Aorta (tissue), 5 donors: ENCODE measurements at regions not wholly inside any gene's neighbourhood (a gene's known extent, or its start where the extent isn't known, plus 50 kb on each side); places are given as distances from the start of the nearest gene placed in this dataset.

ENCODE experiments used
- ATAC-seq: fragments of 200-7000 bp; cut with Tn5 transposase; one replicate; pipeline ENCODE4 v1.9.1; 2022; ENCODE audit warnings: moderate library complexity; ENCODE audit not compliant: low FRiP score
- DNase-seq, 2 donors: peaks; one replicate each; pipeline ENCODE4 v3.0.0-alpha.2; 2020
- H3K27ac ChIP-seq, 2 donors: one replicate each; pipeline ENCODE4 v1.5.1; 2013; ENCODE audit warnings: low read length in 2 of 2, mild to moderate bottlenecking in 2 of 2, moderate library complexity in 2 of 2, control low read depth in 1 of 2, inconsistent platforms in 1 of 2, low read depth in 1 of 2
- H3K27me3 ChIP-seq, 2 donors: one replicate each; pipeline ENCODE4 v1.6.1; 2013; ENCODE audit warnings: control low read depth in 1 of 2, low read length in 1 of 2, mild to moderate bottlenecking in 1 of 2, moderate library complexity in 1 of 2; ENCODE audit not compliant: insufficient read depth in 2 of 2, control insufficient read depth in 1 of 2
- H3K36me3 ChIP-seq, 2 donors: one replicate each; pipeline ENCODE4 v1.6.1; 2013; ENCODE audit warnings: control low read depth in 1 of 2, low read length in 1 of 2, mild to moderate bottlenecking in 1 of 2; ENCODE audit not compliant: insufficient read depth in 2 of 2, control insufficient read depth in 1 of 2
- H3K4me1 ChIP-seq, 2 donors: one replicate each; pipeline ENCODE4 v1.6.1; 2013; ENCODE audit warnings: low read length in 2 of 2, control low read depth in 1 of 2, mild to moderate bottlenecking in 1 of 2, moderate library complexity in 1 of 2; ENCODE audit not compliant: insufficient read depth in 2 of 2, control insufficient read depth in 1 of 2
- H3K4me3 ChIP-seq, 2 donors: one replicate each; pipeline ENCODE4 v1.5.1; 2013; ENCODE audit warnings: low read length in 2 of 2, control low read depth in 1 of 2, mild to moderate bottlenecking in 1 of 2
- H3K9me3 ChIP-seq: one replicate; pipeline ENCODE4 v1.6.1; 2013; ENCODE audit warnings: mild to moderate bottlenecking, low read length; ENCODE audit not compliant: control insufficient read depth
- WGBS, 2 donors: extraction: QIAGEN DNeasy Blood & Tissue Kit; methylation state at CpG; one replicate each; pipeline ENCODE4 v1.1.7; 2013; 5-methylcytosine and 5-hydroxymethylcytosine counted together
- intact Hi-C, 2 donors: fragments of 100-400 bp; cut with DNase I; formaldehyde crosslinking; loops; one replicate each; pipeline versions ENCODE4 v1.14.2 to v1.15.0; 2022
- donor health status: healthy with polysubstance abuse.
- donor health status: Bipolar disorder and iron deficiency.
- donor health status: DM: no; HTN: no; CAD: no.
- donor health status: DM: no; HTN: no; CAD: no.
- donor health status: DM: yes; HTN: yes; CAD: no.

GRCh38 chr13:80242728-80243427 is 98.0 kb downstream of the SPRY2 start:
- Histone ChIP-seq H3K4me1 (no peaks in the 10 kb centered on the region), H3K27me3 (no peaks in the 10 kb centered on the region), H3K9me3 (no peaks in the 10 kb centered on the region), H3K4me3 (no peak overlapping the region), H3K36me3 (no peaks in the 10 kb centered on the region), H3K27ac (no peak overlapping the region)
- intact Hi-C loops: no loop called here
- no peak for ATAC-seq
- no peak for DNase-seq

DNA sequence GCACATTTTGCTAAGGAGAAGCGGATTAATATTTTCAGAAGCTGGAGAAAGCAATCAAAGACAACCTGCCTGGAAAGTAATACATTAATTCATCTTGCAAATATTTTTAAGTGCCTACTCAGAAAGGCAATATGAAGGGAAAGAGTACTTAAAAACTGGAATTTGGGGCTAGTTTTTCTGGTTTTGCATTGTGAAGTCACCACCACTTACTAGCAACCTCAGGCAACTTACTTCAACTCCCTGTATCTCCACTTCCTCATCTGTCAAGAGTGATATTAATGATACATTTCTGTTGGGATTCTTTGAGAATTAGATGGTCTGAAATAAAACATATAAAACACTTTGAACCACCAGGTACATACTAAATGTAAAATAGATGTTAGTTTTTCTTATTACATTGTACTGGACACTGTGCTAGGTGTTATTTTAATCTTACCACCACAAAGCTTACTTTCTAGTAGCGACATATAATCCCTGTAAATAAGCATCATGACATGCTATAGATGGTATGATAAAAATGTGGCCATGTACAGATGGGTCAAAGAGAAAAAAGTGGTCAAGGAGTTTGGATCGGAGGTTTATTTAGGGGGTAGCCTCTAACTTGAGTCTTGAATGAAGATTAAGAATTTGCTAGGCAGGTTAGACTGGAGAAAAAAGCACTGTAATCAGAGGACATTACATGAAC is 101.2 kb downstream of the SPRY2 start:
- WGBS, 2 donors: 79 to 80% methylated on average over 3 of the region's 3 CpGs
- Histone ChIP-seq H3K9me3 (no peaks in the 10 kb centered on the region), H3K27ac (no peak overlapping the region), H3K4me1 (no peaks in the 10 kb centered on the region), H3K4me3 (no peak overlapping the region), H3K27me3 (no peaks in the 10 kb centered on the region), H3K36me3 (no peaks in the 10 kb centered on the region)
- ATAC-seq (no peak), DNase-seq (no peak)
- intact Hi-C loops: no loop called here

DNA sequence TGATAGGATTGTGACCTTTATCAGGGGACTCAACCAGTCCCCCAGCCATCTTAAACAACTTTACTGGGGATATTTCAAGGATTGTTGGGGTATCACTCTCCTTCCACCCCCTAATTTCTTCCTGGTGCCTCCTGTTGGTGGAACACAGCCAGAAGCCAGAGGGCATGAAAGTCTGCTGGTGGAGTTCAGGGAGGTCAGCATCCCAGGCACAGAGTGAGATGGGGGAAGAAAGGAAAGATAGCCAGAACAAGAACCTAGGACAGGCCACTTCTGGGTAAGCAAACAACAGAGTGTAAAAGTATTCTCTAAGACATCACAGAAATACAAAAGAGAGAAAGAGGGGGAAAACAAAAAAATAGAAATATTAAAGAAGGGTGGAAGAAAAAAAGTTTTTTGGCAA is 101.8 kb downstream of the SPRY2 start:
- intact Hi-C loops: no loop called here
- DNase-seq (no peak), ATAC-seq (no peak)
- H3K9me3 ChIP-seq: no peaks in the 10 kb centered on the region
- H3K4me1 ChIP-seq: no peaks in the 10 kb centered on the region
- no peak overlapping the region for H3K4me3 ChIP-seq
- no peaks in the 10 kb centered on the region for H3K36me3 ChIP-seq
- no peak overlapping the region for H3K27ac ChIP-seq
- no peaks in the 10 kb centered on the region for H3K27me3 ChIP-seq

GRCh38 chr13:80237646-80238045 is 103.3 kb downstream of the SPRY2 start:
- H3K9me3 ChIP-seq: no peaks in the 10 kb centered on the region
- no peak overlapping the region for H3K27ac ChIP-seq
- no peaks in the 10 kb centered on the region for H3K4me1 ChIP-seq
- intact Hi-C loops: no loop called here
- H3K27me3 ChIP-seq: no peaks in the 10 kb centered on the region
- DNase-seq (no peak), ATAC-seq (no peak)
- no peak overlapping the region for H3K4me3 ChIP-seq
- H3K36me3 ChIP-seq: no peaks in the 10 kb centered on the region

- Histone ChIP-seq H3K4me3 (no peak overlapping the region), H3K27ac (no peak overlapping the region), H3K36me3 (no peaks in the 10 kb centered on the region), H3K9me3 (peaks cover 2% of the 10 kb centered on the region), H3K4me1 (no peaks in the 10 kb centered on the region), H3K27me3 (no peaks in the 10 kb centered on the region)
- 83 to 87% methylated on average over 4 of the region's 4 CpGs for WGBS, 2 donors
- intact Hi-C loops: no loop called here
- DNase-seq (no peak), ATAC-seq (no peak)
Measured at GRCh38 chr13:80235967-80236302, 105.0 kb downstream of the SPRY2 start.

- Histone ChIP-seq H3K36me3 (no peaks in the 10 kb centered on the region), H3K27me3 (no peaks in the 10 kb centered on the region), H3K4me3 (no peak overlapping the region), H3K9me3 (peaks cover 2% of the 10 kb centered on the region), H3K27ac (no peak overlapping the region), H3K4me1 (no peaks in the 10 kb centered on the region)
- DNase-seq: no peak
- intact Hi-C loops: no loop called here
- WGBS, 2 donors: 62 to 63% methylated on average over 10 of the region's 10 CpGs
- no peak for ATAC-seq
Measured at GRCh38 chr13:80235166-80235966, 105.6 kb downstream of the SPRY2 start.

DNA sequence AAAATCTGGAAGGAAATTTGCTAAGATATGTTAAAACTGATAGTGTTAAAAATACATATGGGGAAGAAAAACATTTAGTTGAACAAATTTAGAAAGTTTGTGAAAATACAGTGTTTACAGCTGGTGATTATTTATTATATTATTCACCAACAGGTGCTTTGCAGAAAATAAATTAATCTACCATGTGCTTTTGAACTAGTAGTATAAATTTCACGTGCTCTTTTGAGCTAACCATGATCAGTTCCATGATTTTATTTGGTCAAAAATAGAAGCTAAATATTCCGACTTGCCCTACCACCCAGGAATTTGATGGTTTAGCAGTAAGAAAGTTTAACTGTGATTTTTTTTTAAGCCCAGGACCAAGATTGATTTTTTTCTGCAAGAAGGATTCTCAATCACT is 113.3 kb downstream of the SPRY2 start:
- intact Hi-C loops: no loop called here
- H3K36me3 ChIP-seq: no peaks in the 10 kb centered on the region
- ATAC-seq (no peak), DNase-seq (no peak)
- H3K27ac ChIP-seq: no peak overlapping the region
- no peak overlapping the region for H3K4me3 ChIP-seq
- no peaks in the 10 kb centered on the region for H3K27me3 ChIP-seq
- 49 to 60% methylated on average over 2 of the region's 2 CpGs for WGBS, 2 donors
- no peaks in the 10 kb centered on the region for H3K4me1 ChIP-seq
- peaks cover 2% of the 10 kb centered on the region for H3K9me3 ChIP-seq

DNA sequence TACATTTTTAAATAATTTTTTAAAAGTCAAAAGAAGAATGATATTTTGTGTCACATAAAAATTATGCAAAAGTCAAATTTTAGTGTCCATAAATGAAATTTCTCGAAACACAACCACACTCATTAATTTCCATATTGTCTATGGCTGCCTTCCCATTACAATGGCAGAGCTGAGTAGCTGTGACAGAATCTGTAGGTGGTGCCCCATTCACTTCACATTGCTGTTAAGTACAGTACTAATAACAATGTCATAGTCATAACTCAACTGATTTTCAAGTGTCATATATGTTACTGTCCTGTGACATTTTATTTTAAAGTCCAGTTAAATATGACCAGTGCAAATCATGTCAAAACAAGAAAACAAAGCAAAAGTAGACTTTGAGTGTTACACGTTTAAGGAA is 114.3 kb downstream of the SPRY2 start:
- Histone ChIP-seq H3K27ac (no peak overlapping the region), H3K36me3 (no peaks in the 10 kb centered on the region), H3K9me3 (no peaks in the 10 kb centered on the region), H3K27me3 (no peaks in the 10 kb centered on the region), H3K4me3 (no peak overlapping the region), H3K4me1 (no peaks in the 10 kb centered on the region)
- ATAC-seq: no peak
- intact Hi-C loops: no loop called here
- DNase-seq: no peak
- WGBS, 2 donors: 77 to 78% methylated on average over 2 of the region's 2 CpGs

DNA sequence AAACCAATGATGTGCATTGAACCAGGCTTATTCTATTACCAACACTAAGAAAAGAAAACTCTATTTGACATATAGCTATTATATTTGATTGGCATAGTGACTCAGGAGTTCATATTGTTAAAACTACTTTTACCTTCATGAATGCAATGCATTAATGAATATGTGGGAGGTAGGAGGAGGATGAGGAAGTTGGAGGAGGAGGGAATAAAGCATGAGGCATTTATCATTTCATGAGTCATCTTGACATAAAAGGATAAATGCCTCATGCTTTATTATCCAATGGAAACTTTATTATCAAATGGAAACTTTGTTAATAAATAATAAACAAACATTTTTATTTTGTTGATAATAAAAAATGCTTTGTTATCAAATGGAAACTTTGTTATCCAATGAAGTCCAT is 116.5 kb downstream of the SPRY2 start:
- Histone ChIP-seq H3K4me3 (no peak overlapping the region), H3K27me3 (no peaks in the 10 kb centered on the region), H3K9me3 (no peaks in the 10 kb centered on the region), H3K27ac (no peak overlapping the region), H3K4me1 (no peaks in the 10 kb centered on the region), H3K36me3 (no peaks in the 10 kb centered on the region)
- no peak for ATAC-seq
- intact Hi-C loops: no loop called here
- no peak for DNase-seq
